Thoracic aorta (tissue), 2 donors: ENCODE measurements at regions not wholly inside any gene's neighbourhood (a gene's known extent, or its start where the extent isn't known, plus 50 kb on each side); places are given as distances from the start of the nearest gene placed in this dataset.

ENCODE experiments used
- ATAC-seq: fragments of 150-250 bp; one replicate; pipeline ENCODE4 v1.8.0; 2017; ENCODE audit warnings: low read depth; ENCODE audit not compliant: insufficient number of reproducible peaks, low FRiP score
- DNase-seq: peaks from one replicate; pipeline ENCODE4 v3.0.0-alpha.2; 2020; ENCODE audit warnings: low spot score
- H3K27ac ChIP-seq, 2 donors: fragments of 200-600 bp; sonication (generic); 1 replicate in 1 of 2; 2 replicates in 1 of 2; pipeline ENCODE4 v1.5.1; 2016; ENCODE audit warnings: mild to moderate bottlenecking in 2 of 2, moderate library complexity in 2 of 2
- H3K27me3 ChIP-seq: fragments of 200-600 bp; sonication (generic); replicated peaks from 2 replicates; pipeline ENCODE4 v1.6.0; 2016; ENCODE audit warnings: mild to moderate bottlenecking; ENCODE audit not compliant: insufficient read depth
- H3K36me3 ChIP-seq: fragments of 200-600 bp; sonication (generic); one replicate; pipeline ENCODE4 v1.5.1; 2016
- H3K4me1 ChIP-seq, 2 donors: fragments of 200-600 bp; sonication (generic); 1 replicate in 1 of 2; 2 replicates in 1 of 2; pipeline versions ENCODE4 v1.5.1 to v1.6.0; 2016; ENCODE audit warnings: low read depth in 2 of 2, mild to moderate bottlenecking in 1 of 2; ENCODE audit not compliant: control insufficient read depth in 1 of 2
- H3K4me3 ChIP-seq: fragments of 200-600 bp; sonication (generic); 2 replicates; pipeline ENCODE4 v1.5.1; 2016; ENCODE audit warnings: mild to moderate bottlenecking
- H3K9me3 ChIP-seq: fragments of 200-600 bp; sonication (generic); 2 replicates; pipeline ENCODE4 v1.5.1; 2016
- CTCF ChIP-seq: fragments of 200-600 bp; sonication (generic); IDR thresholded peaks from one replicate; pipeline ENCODE4 v1.5.1; 2019; ENCODE audit warnings: antibody characterized with exemption

GRCh38 chr3:44013967-44014366, 227.7 kb upstream of the TOPAZ1 start:
- ATAC-seq = no peak
- no peak overlapping the region for H3K27ac ChIP-seq
- H3K27me3 ChIP-seq = no peaks in the 10 kb centered on the region
- no peak overlapping the region for H3K4me3 ChIP-seq
- H3K9me3 ChIP-seq = no peaks in the 10 kb centered on the region
- no peak for TF ChIP-seq CTCF
- no peaks in the 10 kb centered on the region for H3K36me3 ChIP-seq
- H3K4me1 ChIP-seq = no peaks in the 10 kb centered on the region
- no peak for DNase-seq

DNA sequence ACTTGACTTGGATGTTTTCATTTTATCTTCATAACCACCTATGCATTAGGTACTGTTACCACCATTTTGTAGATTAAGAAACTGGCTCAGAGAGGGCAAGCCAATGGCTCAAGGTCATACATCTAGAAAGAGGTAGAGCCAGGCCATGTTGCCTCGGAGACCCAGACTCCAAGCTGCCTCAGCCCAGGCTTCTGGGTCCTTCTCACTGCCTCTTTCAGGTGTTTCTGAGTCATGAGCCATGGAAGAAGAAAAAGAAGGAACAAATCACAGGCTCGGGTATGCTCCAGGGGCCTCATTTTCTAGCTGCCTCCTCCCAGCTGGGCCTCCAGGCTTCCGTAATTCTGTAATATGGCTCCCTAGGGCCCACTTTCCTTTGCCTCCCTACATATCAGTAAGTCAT, 226.5 kb upstream of the TOPAZ1 start:
- Histone ChIP-seq H3K4me3 (no peak overlapping the region), H3K27me3 (no peaks in the 10 kb centered on the region), H3K9me3 (no peaks in the 10 kb centered on the region), H3K36me3 (no peaks in the 10 kb centered on the region), H3K4me1 (no peaks in the 10 kb centered on the region), H3K27ac (no peak overlapping the region)
- ATAC-seq = no peak
- no peak for DNase-seq
- no peak for TF ChIP-seq CTCF

- Histone ChIP-seq H3K27me3 (no peaks in the 10 kb centered on the region), H3K36me3 (no peaks in the 10 kb centered on the region), H3K27ac (no peak overlapping the region), H3K9me3 (no peaks in the 10 kb centered on the region), H3K4me1 (peaks cover 3% of the 10 kb centered on the region in 2 donors), H3K4me3 (no peak overlapping the region)
- DNase-seq = no peak
- no peak for TF ChIP-seq CTCF
- no peak for ATAC-seq
Observed at GRCh38 chr3:44016818-44017217, 224.9 kb upstream of the TOPAZ1 start.

- no peak for TF ChIP-seq CTCF
- ATAC-seq (no peak), DNase-seq (no peak)
- Histone ChIP-seq H3K9me3 (no peaks in the 10 kb centered on the region), H3K36me3 (no peaks in the 10 kb centered on the region), H3K27ac (no peak overlapping the region), H3K27me3 (peaks cover 5% of the 10 kb centered on the region), H3K4me3 (no peak overlapping the region), H3K4me1 (peaks cover 9 to 11% of the 10 kb centered on the region in 2 donors)
Observed at GRCh38 chr3:44018926-44019325, 222.8 kb upstream of the TOPAZ1 start.

GRCh38 chr3:44019736-44020135, 221.9 kb upstream of the TOPAZ1 start:
- Histone ChIP-seq H3K4me1 (peaks cover 9 to 11% of the 10 kb centered on the region in 2 donors), H3K27ac (no peak overlapping the region)

More at GRCh38 chr3:44019736-44020135, 221.9 kb upstream of the TOPAZ1 start:
- Histone ChIP-seq H3K36me3 (no peaks in the 10 kb centered on the region), H3K27me3 (peaks cover 5% of the 10 kb centered on the region), H3K4me3 (no peak overlapping the region), H3K9me3 (no peaks in the 10 kb centered on the region)
- no peak for TF ChIP-seq CTCF
- ATAC-seq (no peak), DNase-seq (no peak)
